HG03558 (cell line): ENCODE measurements at regions not wholly inside any gene's neighbourhood (a gene's known extent, or its start where the extent isn't known, plus 50 kb on each side); places are given as distances from the start of the nearest gene placed in this dataset.
"Not testable (repeated sequence)": the region's sequence is repeated elsewhere in the genome, so short reads cannot be mapped to it uniquely, and the experiment has no call there.

Source experiments
- ATAC-seq: cut with Tn5 transposase; IDR thresholded peaks from one replicate; pipeline ENCODE4 v1.9.1; 2021; ENCODE audit warnings: moderate number of reproducible peaks; ENCODE audit not compliant: unreplicated experiment; ENCODE audit errors: extremely low read depth

DNA sequence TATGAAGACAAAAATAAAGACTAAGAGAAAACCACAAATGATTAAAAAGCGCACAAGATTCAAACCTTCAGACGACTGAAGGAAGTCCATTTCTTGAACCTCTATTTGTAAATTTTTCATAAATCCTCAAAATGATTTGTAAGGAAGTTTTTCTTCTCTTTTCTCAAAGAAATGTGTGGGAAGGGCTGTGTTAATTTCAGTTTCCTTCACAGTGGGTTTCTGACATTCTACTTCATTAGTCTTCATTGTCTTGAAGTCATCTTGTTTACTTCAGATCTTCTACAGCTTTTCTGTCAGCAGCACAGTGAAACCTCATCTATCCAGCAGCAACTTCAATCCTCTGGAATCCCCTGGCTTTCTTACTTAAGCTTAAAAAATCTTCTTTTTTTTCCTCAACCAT is 87.6 kb upstream of the MYLIP start:
- no peak for ATAC-seq

DNA sequence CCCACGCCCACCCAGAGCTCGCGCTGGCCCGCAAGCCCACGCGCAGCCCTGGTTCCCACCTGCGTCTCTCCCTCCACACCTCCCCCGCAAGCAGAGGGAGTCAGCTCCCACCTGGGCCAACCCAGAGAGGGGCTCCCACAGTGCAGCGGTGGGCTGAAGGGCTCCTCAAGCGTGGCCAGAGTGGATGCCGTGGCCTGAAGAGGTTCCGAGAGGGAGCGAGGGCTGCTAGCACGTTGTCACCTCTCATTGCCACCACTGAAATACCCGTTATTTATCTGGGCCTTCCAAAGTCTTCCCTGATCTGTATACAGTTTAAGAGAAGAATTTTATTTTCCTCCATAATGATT is 88.3 kb upstream of the MYLIP start:
- no peak for ATAC-seq

DNA sequence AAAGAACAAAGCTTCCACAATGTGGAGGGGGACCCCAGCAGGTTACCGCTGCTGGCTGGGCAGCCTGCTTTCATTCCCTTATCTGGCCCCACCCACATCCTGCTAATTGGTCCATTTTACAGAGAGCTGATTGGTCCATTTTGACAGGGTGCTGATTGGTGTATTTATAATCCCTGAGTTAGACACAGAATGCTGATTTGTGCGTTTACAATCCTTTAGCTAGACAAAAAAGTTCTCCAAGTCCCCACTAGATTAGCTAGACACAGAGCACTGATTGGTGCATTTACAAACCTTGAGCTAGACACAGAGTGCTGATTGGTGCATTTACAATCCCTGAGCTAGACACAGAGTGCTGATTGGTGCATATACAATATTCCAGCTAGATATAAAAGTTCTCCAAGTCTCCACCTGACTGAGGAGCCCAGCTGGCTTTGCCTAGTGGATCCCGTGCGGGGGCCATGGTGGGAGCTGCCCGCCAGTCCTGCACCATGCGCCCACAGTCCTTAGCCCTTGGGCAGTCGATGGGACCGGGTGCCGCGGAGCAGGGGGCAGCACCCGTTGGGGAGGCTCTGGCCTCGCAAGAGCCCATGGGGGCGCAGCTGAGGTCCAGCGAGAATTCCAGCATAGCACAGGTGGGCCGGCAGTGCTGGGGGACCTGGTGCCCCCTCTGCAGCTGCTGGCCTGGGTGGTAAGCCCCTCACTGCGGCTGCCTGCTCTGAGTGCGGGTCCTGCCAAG is 88.8 kb upstream of the MYLIP start:
- not testable (repeated sequence) for ATAC-seq

DNA sequence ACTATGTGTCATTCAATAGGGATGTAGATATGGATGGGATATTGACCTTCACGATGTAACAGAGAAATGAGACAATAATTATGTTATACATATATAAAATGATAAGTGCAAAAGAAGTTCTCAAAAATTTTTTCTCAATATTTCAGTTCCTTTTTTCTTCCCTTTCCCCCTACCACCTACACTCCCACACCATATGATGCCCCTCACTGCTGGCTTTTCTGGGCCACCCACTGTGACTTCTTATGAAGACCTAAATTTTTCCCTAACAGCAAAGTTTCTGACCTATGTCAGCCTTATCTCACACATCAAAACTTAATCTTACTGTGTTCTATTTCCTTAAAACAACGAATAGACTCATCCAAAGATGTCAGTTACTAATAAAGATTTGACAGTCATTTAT is 89.9 kb upstream of the MYLIP start:
- ATAC-seq = no peak

DNA sequence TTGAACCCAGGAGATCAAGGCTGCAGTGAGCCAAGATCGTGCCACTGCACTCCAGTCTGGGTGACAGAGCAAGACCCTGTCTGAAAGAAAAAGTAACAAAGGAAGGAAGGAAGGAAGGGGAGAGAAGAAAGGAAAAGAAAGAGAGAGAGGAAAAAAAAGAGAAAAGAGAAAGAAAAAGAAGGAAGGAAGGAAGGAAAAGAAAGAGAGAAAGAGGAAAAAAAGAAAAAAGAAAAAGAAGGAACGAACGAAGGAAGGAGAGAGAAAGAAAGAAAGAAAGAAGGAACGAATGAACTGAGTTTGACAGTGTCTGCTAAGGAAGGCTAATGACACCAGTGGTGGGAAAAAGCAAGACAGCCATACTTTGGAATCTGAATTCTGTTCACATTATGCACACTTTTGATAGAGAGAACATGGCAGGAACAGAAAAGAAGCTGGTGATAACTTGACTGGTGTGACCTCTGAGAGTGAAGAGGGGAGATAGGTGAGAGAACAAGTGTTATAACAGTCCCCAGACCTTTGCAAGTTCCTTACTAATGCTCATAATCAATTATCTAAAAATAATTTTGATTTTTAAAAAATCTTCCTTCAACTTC is 93.3 kb upstream of the MYLIP start:
- ATAC-seq = no peak

DNA sequence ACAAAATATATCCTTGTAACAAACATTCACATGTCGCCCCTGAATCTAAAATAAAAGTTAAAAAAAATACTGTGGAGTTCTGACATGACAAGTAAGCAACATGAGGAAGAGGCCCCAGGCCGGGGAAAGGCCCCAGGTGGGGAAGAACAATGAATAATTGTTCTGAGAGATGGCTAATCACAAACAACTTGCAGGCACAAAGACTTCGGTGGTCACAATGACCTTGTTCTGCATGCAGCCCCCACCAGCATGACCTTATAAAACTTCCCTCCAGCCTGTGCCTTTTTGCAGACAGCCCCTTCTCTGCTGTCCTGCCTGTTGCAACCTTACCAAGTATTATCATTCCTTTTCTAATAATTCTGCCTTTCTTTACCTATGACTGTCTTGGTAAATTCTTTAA is 95.7 kb upstream of the MYLIP start:
- no peak for ATAC-seq

DNA sequence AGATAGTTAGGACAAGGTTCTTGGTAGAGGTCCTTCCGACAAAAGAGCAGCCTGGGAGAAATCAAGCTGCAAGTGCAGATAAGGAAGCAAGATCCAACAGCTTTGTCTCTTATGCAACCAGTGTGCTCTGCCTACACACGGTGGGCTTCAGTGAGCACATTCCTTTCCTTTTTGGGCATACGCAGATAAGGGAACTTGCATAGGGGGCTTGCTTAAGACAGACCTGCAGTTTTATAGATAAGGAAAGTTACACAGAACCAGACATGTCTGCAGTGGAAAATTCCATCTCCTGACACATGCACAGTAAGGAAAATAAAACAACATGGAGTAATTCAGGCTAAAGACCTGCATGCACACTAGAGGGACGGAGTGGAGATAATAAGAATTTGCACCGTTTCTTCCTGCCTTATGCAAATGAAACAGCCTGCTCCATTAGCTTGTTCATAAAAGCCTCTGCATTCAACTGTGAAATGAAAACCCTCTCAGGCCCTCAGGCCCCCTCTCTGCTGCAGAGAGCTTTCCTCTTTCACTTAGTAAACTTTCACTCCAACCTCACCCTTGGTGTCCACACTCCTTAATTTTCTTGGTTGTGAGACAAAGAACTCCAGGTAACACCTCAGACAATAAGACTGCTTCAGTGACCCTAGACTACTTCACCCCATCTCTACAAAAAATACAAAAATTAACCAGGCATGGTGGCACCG is 97.5 kb upstream of the MYLIP start:
- ATAC-seq = no peak

DNA sequence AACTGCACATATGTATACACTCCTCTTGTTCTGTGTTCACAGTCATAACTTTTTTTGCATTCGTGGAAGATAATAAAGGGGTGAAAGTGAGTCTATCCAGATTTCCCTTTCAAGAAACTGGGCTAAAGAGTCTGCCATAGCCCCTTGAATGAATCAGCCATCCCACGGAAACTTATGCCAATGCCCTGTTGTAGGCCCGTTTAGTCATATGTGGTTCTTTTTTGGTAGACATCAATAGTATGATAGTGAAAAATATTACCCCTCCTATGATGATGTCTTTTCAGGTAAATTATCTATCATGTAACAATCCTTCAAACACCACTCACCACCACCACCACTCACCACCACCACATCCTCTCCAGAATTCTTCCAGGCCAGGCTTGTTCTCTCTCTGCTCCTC is 99.9 kb upstream of the MYLIP start:
- ATAC-seq = no peak

DNA sequence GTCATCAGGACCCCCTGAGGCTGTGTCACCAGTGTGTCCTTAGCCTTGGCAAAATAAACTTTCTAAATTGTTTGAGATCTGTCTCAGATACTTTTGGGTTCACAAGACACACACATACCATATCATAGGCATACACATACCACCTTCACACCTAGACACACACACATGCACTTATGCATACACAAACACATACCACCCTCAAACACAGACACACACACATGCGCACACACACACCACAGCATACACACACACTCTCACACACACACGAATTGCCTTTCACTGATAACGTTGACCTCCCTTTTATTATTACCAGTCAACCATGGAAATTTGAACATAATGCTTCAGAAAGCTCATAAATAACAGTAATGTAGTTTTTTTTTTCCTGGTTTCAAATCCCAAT is 108.6 kb upstream of the MYLIP start:
- no peak for ATAC-seq

DNA sequence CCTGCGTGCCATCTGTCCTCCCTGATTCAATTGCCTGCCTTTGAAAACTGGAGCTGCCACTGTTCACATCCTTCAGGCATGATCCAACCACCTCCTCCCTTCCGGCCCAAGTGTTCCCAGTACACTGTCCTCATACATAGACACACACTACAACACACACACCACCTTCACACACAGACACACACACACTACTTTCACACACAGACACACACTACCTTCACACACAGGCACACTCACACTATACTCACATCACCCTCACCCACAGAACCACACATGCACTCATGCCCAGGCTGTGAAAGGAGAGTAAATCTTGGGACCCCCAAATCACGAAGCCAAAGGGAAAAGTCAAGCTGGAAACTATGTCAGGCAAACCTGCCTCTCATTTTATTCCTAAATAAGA is 109.4 kb upstream of the MYLIP start:
- no peak for ATAC-seq

DNA sequence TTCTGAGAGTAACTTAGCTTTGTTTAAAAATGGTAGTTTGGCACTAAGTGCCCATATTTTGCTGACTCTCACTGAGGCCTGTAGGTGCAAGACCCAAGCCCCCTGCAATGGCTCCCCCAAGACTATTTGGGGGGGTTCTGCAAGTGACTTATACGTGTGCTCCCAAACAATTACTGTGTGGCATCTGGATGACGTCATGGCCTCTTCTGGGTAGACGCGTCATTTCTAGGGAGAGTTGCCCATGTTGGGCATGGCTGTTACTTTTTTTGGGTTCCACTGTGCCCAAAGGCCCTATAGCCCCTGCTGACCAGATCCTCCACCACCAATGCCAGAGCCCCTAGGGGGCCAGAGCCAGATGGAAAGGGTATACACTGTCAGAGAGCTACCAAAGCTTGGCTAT is 110.3 kb upstream of the MYLIP start:
- ATAC-seq = no peak

DNA sequence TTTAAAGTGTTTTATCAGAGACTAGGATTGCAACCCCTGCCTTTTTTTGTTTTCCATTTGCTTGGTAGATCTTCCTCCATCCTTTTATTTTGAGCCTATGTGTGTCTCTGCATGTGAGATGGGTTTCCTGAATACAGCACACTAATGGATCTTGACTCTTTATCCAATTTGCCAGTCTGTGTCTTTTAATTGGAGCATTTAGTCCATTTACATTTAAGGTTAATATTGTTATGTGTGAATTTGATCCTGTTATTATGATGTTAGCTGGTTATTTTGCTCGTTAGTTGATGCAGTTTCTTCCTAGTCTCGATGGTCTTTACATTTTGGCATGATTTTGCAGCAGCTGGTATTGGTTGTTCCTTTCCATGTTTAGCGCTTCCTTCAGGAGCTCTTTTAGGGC is 114.6 kb upstream of the MYLIP start:
- not testable (repeated sequence) for ATAC-seq

DNA sequence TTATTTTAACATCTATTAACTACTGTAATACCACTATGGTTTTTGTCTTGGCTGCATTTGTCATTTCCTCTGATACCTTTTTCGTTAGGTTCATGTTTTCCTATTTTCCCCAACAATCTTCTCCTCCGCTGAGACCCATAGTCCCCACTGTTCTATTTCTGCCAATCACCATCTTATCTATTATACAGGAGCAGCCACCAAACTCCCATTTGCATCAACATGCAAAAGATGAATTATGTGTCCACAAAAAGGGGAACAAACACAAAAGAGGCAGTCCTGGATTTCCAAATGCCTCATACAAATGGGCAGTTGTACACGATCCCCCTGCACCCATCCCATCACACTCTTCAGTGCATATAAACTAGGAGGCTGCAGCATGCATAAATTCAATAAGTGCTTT is 121.7 kb upstream of the MYLIP start:
- no peak for ATAC-seq

DNA sequence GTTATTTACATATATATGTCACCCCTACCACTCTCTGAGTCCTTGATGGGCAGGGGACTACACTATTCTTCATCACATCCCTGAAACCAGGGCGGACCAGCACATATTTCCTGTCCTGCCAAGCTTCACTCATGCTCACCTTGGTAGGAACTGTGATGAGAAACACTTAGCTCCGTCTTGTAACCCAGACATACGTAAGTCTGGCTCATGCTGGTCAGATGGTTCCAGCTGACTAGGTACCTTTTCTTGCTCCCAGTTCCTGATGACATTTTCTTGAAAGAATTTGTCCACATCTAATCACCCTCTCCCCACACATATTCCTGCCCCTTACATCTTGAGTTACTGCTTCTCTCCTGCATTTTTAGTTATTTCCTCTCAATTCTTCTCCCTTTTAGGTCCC is 122.2 kb upstream of the MYLIP start:
- no peak for ATAC-seq

DNA sequence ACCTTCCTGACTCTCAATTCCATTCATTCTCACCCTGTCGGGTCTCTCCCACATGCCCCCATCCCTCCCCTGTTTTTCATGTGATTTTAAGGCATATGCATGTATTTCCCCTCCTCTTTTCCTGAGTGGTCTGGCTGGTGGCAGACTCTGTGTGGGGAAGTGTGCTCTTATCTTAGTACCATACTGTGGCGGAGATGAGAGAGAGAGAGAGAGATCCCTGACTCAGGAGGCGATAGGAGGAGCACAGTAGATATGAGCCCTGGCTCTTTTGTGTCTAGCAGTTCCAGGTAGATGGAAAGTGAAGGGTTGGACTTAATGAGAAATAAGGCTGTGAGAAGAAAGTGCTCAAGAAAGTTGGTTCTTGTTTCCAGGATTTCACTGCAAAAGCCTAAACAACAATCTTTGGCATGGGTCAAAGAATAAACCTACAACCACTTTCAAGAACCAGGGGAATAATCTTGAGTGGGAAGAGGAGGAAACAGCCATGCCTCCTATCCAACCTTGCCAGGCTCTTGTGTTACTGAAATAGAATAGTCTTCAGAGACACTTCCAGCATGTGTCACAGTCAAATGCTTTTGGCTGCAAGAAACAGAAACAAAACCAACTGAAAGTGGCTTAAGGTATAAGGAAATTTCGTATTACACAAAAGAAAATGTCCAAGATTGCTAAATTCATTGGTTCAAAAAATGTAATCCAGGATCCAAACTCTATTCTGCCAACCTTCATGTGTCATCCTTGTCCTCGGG is 123.8 kb upstream of the MYLIP start:
- no peak for ATAC-seq

DNA sequence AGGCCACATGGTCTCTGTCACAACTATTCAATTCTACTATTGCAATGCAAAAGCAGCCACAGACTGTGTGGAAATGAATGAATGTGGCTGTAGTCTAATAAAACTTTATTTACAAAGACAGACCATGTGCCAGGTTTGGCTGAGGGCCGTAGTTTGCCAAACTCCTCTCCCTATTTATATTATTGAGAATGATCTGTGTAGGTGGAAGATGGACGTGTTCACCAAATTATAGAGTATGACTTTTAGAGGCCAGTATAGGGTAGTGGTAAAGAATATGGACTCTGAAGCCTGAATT is 125.7 kb upstream of the MYLIP start:
- no peak for ATAC-seq

DNA sequence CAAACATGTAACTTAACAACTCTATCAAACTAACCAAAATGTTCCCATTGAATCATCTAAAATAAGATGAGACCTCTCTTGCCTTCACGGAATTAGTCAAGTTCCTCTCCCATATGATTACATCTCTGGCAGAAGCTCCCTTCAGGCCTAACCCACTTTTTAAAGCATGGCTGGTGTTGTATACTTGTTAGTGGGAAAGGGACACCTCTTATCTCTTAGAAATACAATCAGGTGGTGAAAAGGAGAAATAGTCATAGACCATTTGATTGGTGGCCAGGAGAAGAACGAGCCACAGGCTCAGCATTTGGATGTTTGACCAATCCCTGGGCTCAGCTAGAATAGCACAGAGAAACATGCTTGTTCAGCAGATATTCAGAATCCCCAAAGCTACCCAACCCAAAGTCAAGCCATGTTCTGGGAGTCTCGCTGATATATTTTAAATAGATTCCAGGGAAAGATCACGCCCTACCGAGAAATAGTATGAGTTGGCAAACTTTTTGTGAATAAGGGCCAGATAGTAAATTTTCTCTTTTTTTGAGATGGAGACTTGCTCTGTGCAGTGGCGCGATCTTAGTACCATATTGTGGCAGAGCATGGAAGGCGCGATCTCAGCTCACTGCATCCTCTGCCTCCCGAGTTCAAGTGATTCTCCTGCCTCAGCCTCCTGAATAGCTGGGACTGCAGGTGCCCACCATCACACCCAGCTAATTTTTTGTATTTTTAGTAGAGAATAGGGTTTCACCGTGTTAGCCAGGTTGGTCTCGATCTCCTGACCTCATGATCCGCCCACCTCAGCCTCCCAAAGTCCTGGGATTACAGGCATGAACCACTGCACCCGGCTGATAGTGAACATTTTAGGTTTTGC is 126.3 kb upstream of the MYLIP start:
- ATAC-seq = no peak

DNA sequence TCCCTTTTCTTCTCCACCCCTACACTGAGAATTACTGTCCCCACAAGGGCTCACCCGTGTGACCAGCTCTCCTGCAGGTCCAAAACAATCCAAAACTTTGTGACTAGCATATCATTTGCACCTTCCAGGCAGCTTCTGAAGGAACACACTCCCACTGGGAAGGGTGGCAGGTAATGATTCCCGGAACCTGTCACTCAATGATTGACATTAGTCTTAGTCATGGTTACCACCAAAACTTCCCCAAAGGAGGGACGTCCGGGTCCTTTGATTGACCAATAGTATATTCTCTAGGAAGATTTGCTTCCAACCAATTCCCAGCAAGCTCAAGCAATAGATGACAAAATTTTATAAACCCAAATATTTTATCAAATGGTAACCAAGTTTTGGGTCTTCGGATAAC is 127.7 kb upstream of the MYLIP start:
- ATAC-seq = no peak

DNA sequence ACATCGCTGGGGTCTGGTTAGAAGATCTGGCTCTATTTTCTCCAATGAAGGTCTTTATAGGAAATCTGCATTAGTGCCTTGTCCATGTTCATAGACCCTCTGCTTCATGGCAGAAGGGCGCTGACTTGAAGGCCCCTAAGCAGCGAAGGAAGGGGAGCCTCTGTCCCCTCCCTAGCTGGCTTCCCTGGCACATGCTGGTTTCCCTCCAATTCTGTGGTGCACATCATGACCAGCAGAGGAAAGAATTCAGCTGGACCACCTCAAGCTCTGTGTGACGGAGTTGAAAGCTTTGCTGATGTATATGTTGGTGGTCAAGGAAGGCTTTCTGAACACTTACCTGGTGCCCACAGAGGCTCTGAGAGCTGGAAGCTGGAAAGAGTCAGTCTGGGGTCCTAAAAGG is 129.7 kb upstream of the MYLIP start:
- no peak for ATAC-seq

DNA sequence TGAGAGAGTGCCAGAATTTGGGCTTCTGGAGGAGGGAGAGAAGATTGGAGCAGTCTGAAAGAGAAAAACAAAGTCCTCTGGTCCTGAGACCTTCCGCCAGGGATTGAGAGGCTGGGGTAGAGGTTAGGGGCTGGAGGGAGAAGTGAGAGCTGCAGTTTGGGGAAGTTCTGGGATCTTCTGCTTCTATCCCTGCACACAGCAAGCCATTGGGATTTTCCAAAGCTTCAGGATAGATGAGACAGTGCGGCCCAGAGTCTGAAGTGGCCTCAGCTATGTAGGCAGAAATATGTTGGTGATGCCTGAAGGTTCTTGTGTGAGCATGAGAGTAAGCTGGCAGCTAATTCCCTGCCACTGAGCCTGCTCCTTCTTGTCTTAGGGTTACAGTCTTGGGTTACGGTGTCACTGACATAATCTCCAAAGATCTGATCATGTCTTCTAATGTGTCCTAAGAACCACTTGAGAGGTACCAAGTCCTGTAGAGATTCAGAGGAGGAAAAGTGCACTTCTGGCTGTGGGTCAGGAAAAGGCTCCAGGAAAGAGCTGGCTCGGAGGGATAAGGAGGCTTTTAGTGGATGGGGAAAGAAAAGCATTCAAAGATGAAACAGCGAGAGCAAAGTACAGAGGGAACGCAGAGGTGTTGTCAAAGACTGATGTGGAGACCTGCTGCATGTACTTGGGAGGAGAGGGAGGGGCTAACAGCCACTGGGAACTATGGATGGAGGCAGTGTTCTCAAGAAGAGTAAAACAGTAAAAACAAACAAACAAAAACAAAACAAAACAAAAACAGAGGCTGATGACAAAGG is 131.1 kb upstream of the MYLIP start:
- ATAC-seq = no peak
